ENCODE measurements at regions not wholly inside any gene's neighbourhood (a gene's known extent, or its start where the extent isn't known, plus 50 kb on each side); places are given as distances from the start of the nearest gene placed in this dataset.
"Not testable (repeated sequence)": the region's sequence is repeated elsewhere in the genome, so short reads cannot be mapped to it uniquely, and the experiment has no call there.

DNA sequence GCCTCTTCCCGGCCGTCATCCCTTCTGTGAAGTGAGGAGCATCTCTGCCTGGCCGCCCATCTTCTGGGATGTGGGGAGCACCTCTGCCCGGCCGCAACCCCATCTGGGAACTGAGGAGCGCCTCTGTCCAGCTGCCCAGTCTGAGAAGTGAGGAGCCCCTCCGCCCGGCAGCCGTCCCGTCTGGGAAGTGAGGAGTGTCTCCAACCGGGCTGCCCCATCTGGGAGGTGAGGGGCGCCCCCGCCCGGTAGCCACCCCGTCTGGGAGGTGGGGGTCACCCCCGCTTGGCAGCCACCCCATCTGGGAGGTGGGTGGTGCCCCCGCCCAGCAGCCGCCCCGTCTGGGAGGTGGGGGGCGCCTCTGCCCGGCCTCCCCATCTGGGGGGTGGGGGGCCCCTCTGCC is 142.3 kb downstream of the LAS1L start:
- H3K4me1 Mint-ChIP-seq: no peaks in the 10 kb centered on the region
- no peak for DNase-seq (ENCODE audit: low spot score)
- Histone ChIP-seq H3K9me2 (ENCODE audit: insufficient read depth) (no peaks in the 10 kb centered on the region), H3K4me1 (ENCODE audit: insufficient read depth) (no peaks in the 10 kb centered on the region), H3K27me3 (ENCODE audit: insufficient read depth) (no peaks in the 10 kb centered on the region), H2AFZ (no peak overlapping the region), H3K79me2 (replicated peaks; ENCODE audit: insufficient read depth) (no peaks in the 10 kb centered on the region), H3K36me3 (ENCODE audit: insufficient read depth) (no peaks in the 10 kb centered on the region), H3F3A (replicated peaks; ENCODE audit: low read depth) (no peaks in the 10 kb centered on the region), H3K27ac (ENCODE audit: low read depth) (no peak overlapping the region), H3K4me2 (no peak overlapping the region), H3K4me3 (no peak overlapping the region), H4K20me1 (replicated peaks; ENCODE audit: insufficient read depth) (no peaks in the 10 kb centered on the region)
- H3K36me3 Mint-ChIP-seq (ENCODE audit: low read depth): peaks cover 16% of the 10 kb centered on the region; the same call in 1 of the 3 replicates
- H3K9me3 Mint-ChIP-seq: peaks cover 46% of the 10 kb centered on the region
- H3K27ac Mint-ChIP-seq: no peak overlapping the region
- H3K27me3 Mint-ChIP-seq (ENCODE audit: insufficient read depth, low read depth, poor library complexity): peaks cover 5% of the 10 kb centered on the region
- TF ChIP-seq POLR2AphosphoS5 (IDR thresholded peaks at IDR 0.05; ENCODE audit: low read depth) (no peak), NANOG (IDR thresholded peaks at IDR 0.05; ENCODE audit: borderline replicate concordance) (no peak), ZNF462 (CRISPR knock-in tag; IDR thresholded peaks at IDR 0.05) (no peak), EZH2phosphoT487 (IDR thresholded peaks at IDR 0.05; ENCODE audit: unreplicated experiment) (no peak)
- TF ChIP-seq, protein P1, sequence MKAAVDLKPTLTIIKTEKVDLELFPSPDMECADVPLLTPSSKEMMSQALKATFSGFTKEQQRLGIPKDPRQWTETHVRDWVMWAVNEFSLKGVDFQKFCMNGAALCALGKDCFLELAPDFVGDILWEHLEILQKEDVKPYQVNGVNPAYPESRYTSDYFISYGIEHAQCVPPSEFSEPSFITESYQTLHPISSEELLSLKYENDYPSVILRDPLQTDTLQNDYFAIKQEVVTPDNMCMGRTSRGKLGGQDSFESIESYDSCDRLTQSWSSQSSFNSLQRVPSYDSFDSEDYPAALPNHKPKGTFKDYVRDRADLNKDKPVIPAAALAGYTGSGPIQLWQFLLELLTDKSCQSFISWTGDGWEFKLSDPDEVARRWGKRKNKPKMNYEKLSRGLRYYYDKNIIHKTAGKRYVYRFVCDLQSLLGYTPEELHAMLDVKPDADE (IDR thresholded peaks at IDR 0.05): no peak
- no peak overlapping the region for H3K4me3 Mint-ChIP-seq
- ATAC-seq: no peak

DNA sequence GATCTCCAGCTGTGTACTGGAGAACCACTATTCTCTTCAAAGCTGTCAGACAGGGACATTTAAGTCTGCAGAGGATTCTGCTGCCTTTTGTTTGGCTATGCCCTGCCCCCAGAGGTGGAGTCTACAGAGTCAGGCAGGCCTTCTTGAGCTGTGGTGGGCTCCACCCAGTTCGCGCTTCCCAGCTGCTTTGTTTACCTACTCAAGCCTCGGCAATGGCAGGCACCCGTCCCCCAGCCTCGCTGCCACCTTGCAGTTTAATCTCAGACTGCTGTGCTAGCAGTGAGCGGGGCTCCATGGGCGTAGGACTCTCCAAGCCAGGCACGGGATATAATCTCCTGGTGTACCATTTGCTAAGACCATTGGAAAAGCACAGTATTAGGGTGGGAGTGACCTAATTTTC is 145.5 kb downstream of the LAS1L start:
- H3K79me2 ChIP-seq (replicated peaks; ENCODE audit: insufficient read depth); ATAC-seq; H3K4me2 ChIP-seq; H3K4me1 ChIP-seq (ENCODE audit: insufficient read depth); H4K20me1 ChIP-seq (replicated peaks; ENCODE audit: insufficient read depth); H3K4me3 ChIP-seq; DNase-seq (ENCODE audit: low spot score); H3K27ac Mint-ChIP-seq; H3K27me3 Mint-ChIP-seq (ENCODE audit: insufficient read depth, low read depth, poor library complexity); H3K4me1 Mint-ChIP-seq; H3K9me2 ChIP-seq (ENCODE audit: insufficient read depth); H3K4me3 Mint-ChIP-seq; H2AFZ ChIP-seq; H3F3A ChIP-seq (replicated peaks; ENCODE audit: low read depth); H3K27ac ChIP-seq (ENCODE audit: low read depth); H3K36me3 ChIP-seq (ENCODE audit: insufficient read depth); H3K27me3 ChIP-seq (ENCODE audit: insufficient read depth): not testable (repeated sequence)
- peaks cover 17% of the 10 kb centered on the region; the same call in 1 of the 3 replicates for H3K36me3 Mint-ChIP-seq (ENCODE audit: low read depth)
- peaks cover 65% of the 10 kb centered on the region for H3K9me3 Mint-ChIP-seq

All from GM23338 (cell line).